GM23248 (cell line): ENCODE measurements at regions not wholly inside any gene's neighbourhood (a gene's known extent, or its start where the extent isn't known, plus 50 kb on each side); places are given as distances from the start of the nearest gene placed in this dataset.

ENCODE experiments used
- EZH2 ChIP-seq: fragments of 200-600 bp; sonication (generic); IDR thresholded peaks from 2 replicates; pipeline ENCODE4 v1.6.1; 2018; ENCODE audit warnings: antibody characterized with exemption, mild to moderate bottlenecking; ENCODE audit not compliant: insufficient read depth, poor library complexity, severe bottlenecking
- EZH2phosphoT487 ChIP-seq: fragments of 200-600 bp; sonication (generic); IDR thresholded peaks from 2 replicates; pipeline ENCODE4 v1.6.1; 2018; ENCODE audit warnings: antibody characterized with exemption, moderate library complexity, mild to moderate bottlenecking, low read depth; ENCODE audit not compliant: insufficient read depth

GRCh38 chr5:120841830-120842229 is 377.7 kb downstream of the PRR16 start:
- no peak for TF ChIP-seq EZH2phosphoT487
- TF ChIP-seq EZH2 = no peak
